ENCODE measurements at regions not wholly inside any gene's neighbourhood (a gene's known extent, or its start where the extent isn't known, plus 50 kb on each side); places are given as distances from the start of the nearest gene placed in this dataset.
"Not testable (repeated sequence)": the region's sequence is repeated elsewhere in the genome, so short reads cannot be mapped to it uniquely, and the experiment has no call there.

DNA sequence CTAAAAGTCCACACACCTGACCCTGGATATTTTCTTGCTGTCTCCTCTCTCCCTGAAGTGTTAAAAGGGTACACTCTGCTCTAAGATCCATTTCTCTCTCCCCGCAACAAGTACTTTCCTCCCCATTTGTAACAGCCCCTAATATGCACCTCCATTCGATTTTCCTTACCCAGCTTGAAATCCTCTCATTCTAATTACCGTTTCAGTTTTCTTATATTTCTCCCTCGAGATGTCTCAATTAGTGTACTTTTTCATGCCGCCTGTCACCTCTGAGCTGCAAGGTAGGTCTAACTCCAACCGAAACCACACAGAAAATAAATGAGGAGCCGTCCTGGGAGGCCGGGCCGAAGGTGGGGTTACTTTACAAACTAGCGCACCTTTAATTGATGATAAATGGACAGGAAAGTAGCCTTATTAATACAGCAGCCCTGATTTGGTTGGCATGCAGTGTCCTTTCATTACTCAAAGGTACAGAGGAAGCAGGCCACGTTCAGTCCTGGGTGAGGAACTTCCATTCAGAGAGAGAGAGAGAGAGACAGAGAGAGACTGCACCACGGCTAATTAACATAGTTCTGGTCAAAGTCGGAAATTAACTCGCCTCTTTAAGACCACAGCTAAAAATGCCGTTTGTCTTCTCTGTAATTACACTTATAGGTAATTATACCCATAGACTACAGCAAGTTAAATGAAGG, 319.9 kb downstream of the ARRDC4 start:
- Mint-ChIP-seq H3K4me1 (ENCODE audit: low read depth) (no peaks in the 10 kb centered on the region), H3K27ac (no peak overlapping the region), H3K27me3 (ENCODE audit: low read depth) (no peaks in the 10 kb centered on the region), H3K9me3 (no peaks in the 10 kb centered on the region), H3K4me3 (no peak overlapping the region), H3K36me3 (ENCODE audit: low read depth) (no peaks in the 10 kb centered on the region)

DNA sequence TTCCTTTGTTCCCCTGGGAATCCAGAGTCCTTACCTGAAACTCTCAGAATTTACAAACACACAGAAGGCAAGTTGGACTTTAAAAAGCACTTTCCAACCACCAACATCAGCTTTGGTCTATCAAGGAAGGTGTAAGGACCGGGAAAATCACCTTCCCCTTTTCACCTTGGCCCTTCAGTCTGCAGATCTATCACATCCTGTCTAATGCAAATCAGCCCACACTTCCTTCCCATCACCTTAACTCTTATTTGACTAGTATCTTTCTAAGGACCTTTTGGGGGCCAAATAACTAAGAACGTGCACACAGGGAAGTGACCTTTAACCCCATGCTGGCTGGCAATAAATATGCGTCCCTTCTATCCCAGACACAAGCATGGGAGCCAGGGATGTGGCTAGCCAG, 320.6 kb downstream of the ARRDC4 start:
- Mint-ChIP-seq H3K9me3 (no peaks in the 10 kb centered on the region), H3K27ac (no peak overlapping the region), H3K4me3 (no peak overlapping the region), H3K4me1 (ENCODE audit: low read depth) (no peaks in the 10 kb centered on the region), H3K36me3 (ENCODE audit: low read depth) (no peaks in the 10 kb centered on the region), H3K27me3 (ENCODE audit: low read depth) (no peaks in the 10 kb centered on the region)

DNA sequence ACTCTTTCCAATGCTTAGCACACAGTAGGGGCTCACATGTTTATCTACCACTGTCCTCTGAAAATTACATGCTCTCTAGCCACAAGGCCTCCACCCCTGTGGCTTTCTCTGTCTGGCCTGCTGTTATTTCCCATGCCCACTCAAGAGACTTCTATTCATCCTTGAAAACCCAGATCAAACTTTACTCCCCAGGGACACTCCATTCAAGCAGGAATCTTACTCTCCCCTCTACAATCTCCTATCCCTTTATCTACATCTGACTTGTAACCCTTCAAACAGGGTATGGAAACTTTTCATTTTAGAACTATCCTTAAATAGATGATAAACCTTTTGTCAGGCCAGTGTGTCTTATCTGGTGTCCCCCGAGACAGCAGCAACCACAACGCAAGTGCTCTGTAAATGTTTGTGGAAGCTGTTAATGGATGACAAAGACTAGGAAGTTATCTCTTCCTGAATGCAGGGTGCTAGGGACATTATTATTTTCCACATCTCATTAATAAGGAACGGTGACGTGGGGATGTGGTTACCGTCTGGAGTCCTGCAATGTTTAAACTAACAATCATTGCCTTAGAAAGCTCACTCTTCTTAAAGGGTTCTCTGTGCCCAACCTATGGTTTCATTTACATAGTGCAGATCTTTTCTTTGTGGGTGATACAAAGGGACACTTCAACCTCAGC, 322.3 kb downstream of the ARRDC4 start:
- Mint-ChIP-seq H3K27me3 (ENCODE audit: low read depth) (no peaks in the 10 kb centered on the region), H3K27ac (no peak overlapping the region), H3K4me3 (no peak overlapping the region), H3K36me3 (ENCODE audit: low read depth) (no peaks in the 10 kb centered on the region), H3K4me1 (ENCODE audit: low read depth) (no peaks in the 10 kb centered on the region), H3K9me3 (no peaks in the 10 kb centered on the region)

DNA sequence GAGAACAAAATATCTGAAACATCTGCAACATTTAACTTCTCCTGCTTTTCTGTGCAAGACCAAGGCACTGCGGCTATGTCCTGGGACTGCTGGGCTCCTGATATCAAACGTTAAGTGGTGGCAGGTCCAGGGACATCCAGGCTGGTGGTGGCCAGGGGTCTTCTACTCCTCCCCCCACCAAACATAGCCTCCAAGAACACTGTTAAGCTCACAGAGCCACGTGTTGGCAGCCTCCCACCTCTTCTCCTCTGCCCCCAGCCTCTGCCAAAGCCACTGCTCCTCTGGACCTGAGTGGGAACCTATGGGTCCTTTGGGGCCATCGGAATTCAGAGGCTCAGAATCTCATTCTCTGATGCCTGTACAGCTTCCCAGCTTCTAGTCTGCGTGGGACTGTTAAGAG, 325.7 kb downstream of the ARRDC4 start:
- peaks cover 4% of the 10 kb centered on the region for H3K27me3 Mint-ChIP-seq (ENCODE audit: low read depth)
- H3K36me3 Mint-ChIP-seq (ENCODE audit: low read depth): no peaks in the 10 kb centered on the region
- H3K9me3 Mint-ChIP-seq: no peaks in the 10 kb centered on the region
- no peak overlapping the region for H3K27ac Mint-ChIP-seq
- H3K4me1 Mint-ChIP-seq (ENCODE audit: low read depth): no peaks in the 10 kb centered on the region
- no peak overlapping the region for H3K4me3 Mint-ChIP-seq

DNA sequence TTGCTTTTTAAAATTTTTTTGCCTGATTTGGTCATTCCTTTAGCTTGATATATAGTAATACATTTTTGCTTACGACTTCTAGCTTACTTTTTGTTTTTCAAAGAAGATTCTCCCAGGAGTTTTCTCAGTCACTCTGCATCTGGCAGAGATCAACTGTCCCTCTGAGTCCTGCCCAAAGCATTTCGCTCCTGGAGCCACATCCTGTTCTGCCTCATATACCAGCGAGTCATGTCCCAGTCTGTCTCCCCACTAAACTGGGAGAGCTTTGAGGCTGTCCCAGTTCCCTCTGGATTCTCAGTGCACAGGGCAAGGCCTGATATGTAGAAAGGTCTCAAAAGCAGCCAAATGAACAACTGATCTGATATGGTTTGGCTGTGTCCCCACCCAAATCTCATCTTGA, 326.3 kb downstream of the ARRDC4 start:
- H3K27ac Mint-ChIP-seq: no peak overlapping the region
- peaks cover 4% of the 10 kb centered on the region for H3K27me3 Mint-ChIP-seq (ENCODE audit: low read depth)
- H3K4me1 Mint-ChIP-seq (ENCODE audit: low read depth): no peaks in the 10 kb centered on the region
- no peaks in the 10 kb centered on the region for H3K9me3 Mint-ChIP-seq
- H3K36me3 Mint-ChIP-seq (ENCODE audit: low read depth): no peaks in the 10 kb centered on the region
- no peak overlapping the region for H3K4me3 Mint-ChIP-seq

DNA sequence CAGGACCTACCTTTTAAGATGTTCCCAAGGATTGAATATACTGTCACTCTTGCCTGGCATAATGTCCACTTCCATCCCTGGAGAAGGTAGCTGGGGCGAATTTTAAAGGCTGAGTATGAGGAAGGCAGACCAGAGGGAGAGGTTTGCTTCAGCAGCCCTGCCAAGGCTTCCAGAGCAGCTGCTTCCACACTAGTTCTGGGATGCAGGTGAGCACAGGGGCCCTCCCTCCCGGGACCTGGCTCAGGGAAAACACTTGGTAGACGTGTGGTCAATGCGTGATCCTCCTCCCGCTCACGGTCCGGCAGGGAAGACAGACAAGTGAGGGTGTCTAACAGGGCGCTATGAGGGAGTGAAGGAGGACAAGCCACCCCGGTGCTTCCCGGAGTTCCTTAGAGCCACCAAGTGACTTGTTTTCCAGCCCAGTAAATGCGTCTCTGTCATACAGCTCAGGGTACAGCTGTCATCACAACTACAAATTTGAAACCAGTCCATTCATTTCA, 327.6 kb downstream of the ARRDC4 start:
- Mint-ChIP-seq H3K4me1 (ENCODE audit: low read depth) (no peaks in the 10 kb centered on the region), H3K4me3 (no peak overlapping the region), H3K27ac (no peak overlapping the region), H3K9me3 (no peaks in the 10 kb centered on the region), H3K36me3 (ENCODE audit: low read depth) (no peaks in the 10 kb centered on the region), H3K27me3 (ENCODE audit: low read depth) (peaks cover 4% of the 10 kb centered on the region)

DNA sequence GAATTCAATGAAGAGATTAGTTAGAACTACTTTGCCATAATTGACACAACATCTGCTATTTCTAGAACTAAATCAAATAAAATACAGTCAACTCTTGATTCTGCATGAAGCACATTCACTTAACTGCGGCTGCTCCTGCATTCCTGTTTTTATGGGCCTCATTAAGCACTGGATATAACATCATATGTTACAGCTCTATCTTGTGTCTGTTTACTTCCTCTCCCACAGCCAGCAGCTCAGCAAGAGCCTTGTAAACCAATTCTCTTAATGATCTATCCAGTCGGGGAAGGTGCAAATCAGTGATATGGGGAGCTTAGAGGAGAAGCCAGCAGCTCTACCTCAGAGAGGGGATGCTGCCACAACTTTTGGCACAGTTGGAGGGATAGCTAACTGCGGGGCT, 329.2 kb downstream of the ARRDC4 start:
- H3K4me3 Mint-ChIP-seq: no peak overlapping the region
- H3K9me3 Mint-ChIP-seq: no peaks in the 10 kb centered on the region
- no peaks in the 10 kb centered on the region for H3K4me1 Mint-ChIP-seq (ENCODE audit: low read depth)
- H3K36me3 Mint-ChIP-seq (ENCODE audit: low read depth): no peaks in the 10 kb centered on the region
- H3K27me3 Mint-ChIP-seq (ENCODE audit: low read depth): peaks cover 15% of the 10 kb centered on the region
- H3K27ac Mint-ChIP-seq: no peak overlapping the region

DNA sequence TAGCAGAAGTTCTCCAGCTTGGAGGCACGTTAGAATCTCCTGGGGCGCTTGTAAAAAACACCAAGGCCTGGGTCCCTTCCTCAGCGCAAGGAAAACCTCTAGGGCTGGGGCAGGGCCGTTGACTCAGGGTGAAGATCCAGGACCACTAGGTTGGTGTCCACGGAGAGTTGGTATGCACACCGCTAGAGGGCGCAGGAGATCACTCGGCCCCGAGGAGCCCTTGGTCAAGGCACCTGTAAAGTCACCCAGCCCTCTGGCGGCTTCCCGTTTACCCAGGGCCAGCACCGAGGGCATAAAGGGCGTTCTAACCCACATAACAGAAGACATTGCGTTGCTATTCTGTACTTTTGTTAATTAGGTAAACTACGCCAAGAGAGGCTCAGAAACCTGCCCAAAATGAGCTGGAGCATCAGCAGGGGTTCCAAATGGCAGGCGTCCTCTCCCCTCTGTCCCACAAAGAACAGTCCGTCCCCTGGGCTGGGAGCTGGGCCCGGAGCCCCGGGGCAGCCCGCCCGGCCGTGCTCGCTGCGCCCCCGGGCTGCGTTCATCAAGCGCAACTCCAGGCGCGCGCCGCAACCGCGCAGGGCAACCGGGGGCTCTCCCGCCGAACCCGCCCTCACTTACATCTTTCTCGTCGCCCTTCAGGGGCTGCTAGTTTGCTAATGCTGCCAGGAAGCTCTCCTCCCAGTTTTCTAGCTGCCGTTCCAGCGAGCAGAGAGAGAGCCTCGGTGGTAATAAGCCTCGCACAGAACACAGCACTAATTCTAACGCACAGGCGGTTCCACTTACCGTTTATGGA, 332.1 kb downstream of the ARRDC4 start:
- H3K4me3 Mint-ChIP-seq: no peak overlapping the region
- no peaks in the 10 kb centered on the region for H3K4me1 Mint-ChIP-seq (ENCODE audit: low read depth)
- H3K36me3 Mint-ChIP-seq (ENCODE audit: low read depth): no peaks in the 10 kb centered on the region
- peaks cover 15% of the 10 kb centered on the region for H3K27me3 Mint-ChIP-seq (ENCODE audit: low read depth)
- no peak overlapping the region for H3K27ac Mint-ChIP-seq
- H3K9me3 Mint-ChIP-seq: no peaks in the 10 kb centered on the region

DNA sequence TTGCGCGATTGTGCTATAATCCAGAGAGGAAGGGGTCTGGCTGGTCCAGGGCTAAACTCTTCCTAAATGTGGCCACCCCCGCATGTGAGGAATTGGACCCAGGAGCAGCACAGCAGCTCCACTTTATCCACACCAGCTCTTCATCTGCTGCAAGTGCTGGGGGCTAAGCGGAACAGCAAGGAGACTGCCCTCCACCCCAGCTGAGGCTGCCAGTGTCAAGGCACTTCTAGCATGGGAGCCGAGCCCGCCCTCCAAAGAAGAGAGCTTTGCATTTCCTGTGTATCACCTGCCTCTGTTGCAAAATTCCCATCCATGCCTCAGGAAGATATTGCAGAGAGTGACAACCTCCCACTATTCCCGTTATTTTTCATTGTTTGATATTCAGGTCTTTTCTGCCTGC, 333.6 kb downstream of the ARRDC4 start:
- Mint-ChIP-seq H3K4me1 (ENCODE audit: low read depth) (no peaks in the 10 kb centered on the region), H3K36me3 (ENCODE audit: low read depth) (no peaks in the 10 kb centered on the region), H3K4me3 (no peak overlapping the region)

DNA sequence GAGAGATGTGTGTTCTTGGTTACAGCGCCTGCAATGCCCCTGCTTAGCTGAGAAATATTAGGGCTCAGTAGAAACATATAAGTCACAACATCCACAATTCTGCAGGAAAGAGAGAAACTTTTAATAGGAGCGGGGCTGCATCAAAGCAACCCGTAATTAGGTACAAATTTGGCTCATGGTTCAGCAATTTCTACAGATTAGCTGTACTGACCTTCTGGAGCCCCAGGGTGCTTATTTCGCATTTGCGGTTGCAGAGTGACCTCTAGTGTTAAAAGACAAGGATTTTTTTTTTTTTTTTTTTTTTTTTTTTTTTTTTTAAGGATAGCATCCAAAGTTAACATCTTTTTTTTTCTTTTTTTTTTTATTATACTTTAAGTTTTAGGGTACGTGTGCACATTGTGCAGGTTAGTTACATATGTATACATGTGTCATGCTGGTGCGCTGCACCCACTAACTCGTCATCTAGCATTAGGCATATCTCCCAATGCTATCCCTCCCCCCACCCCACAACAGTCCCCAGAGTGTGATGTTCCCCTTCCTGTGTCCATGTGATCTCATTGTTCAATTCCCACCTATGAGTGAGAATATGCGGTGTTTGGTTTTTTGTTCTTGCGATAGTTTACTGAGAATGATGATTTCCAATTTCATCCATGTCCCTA, 334.7 kb downstream of the ARRDC4 start:
- not testable (repeated sequence) for H3K4me1 Mint-ChIP-seq (ENCODE audit: low read depth); H3K9me3 Mint-ChIP-seq; H3K36me3 Mint-ChIP-seq (ENCODE audit: low read depth); H3K4me3 Mint-ChIP-seq; H3K27ac Mint-ChIP-seq
- peaks cover 11% of the 10 kb centered on the region for H3K27me3 Mint-ChIP-seq (ENCODE audit: low read depth)

More for the DNA sequence above, 333.6 kb downstream of the ARRDC4 start:
- no peaks in the 10 kb centered on the region for H3K9me3 Mint-ChIP-seq
- H3K27me3 Mint-ChIP-seq (ENCODE audit: low read depth): peaks cover 11% of the 10 kb centered on the region
- H3K27ac Mint-ChIP-seq: no peak overlapping the region

DNA sequence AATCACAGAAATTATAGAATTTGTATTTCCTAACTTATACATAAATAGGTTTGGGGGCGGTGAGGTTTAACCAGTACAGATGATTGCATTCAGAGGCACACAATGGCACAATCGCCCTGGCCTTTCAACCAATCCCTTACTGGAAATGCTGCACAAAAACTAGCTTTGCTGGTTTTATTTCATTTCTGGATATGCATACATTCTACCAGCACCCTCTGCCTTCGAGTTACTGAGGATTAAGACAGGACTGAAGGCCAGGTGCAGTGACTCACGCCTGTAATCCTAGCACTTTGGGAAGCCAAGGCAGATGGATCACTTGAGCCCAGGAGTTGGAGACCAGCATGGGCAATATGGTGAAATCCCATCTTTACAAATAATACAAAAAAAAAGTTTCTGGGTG, 336.1 kb downstream of the ARRDC4 start:
- no peak overlapping the region for H3K4me3 Mint-ChIP-seq
- H3K27ac Mint-ChIP-seq: no peak overlapping the region
- H3K9me3 Mint-ChIP-seq: no peaks in the 10 kb centered on the region
- H3K27me3 Mint-ChIP-seq (ENCODE audit: low read depth): peaks cover 11% of the 10 kb centered on the region
- no peaks in the 10 kb centered on the region for H3K36me3 Mint-ChIP-seq (ENCODE audit: low read depth)
- no peaks in the 10 kb centered on the region for H3K4me1 Mint-ChIP-seq (ENCODE audit: low read depth)

DNA sequence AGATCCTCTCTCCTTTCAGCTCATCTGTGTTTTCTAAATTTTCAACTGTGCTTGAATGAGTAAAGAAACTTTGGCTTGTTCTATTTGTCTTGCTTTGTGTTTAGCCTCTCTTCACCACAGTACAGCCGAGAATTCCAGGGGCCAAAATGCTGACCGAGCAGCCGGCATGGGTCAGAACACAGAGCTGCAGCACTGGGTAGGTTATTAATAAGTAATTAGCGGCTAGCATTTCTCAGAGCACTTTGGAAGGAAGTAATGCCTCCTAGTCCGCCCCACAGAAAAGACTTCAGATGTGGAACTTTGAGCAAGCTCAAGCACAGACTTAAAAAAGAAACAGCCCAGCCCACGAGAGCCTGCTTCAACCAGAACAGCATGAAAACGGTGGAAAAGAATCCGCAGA, 343.9 kb downstream of the ARRDC4 start:
- Mint-ChIP-seq H3K4me1 (ENCODE audit: low read depth) (no peaks in the 10 kb centered on the region), H3K27me3 (ENCODE audit: low read depth) (peaks cover 3% of the 10 kb centered on the region), H3K4me3 (no peak overlapping the region), H3K9me3 (no peaks in the 10 kb centered on the region), H3K36me3 (ENCODE audit: low read depth) (no peaks in the 10 kb centered on the region), H3K27ac (no peak overlapping the region)

DNA sequence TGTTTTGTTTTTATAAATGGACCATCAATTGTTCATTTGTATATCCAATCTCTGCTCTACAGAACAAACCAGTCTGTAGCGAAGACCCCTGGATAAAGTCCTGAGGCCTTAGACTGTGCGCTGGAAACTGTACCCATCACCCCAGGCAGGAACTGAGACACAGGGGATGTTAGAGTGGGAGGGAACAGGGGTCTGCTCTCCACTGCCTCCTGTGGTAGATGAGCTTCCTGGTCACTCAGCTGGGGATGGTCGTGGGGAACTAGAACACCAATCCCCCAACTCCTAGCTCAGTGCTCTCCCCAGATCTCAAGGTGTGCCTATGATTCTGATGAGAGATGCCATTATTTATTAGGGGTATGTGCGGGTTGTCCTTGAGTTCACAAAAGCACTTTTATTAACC, 340.2 kb upstream of the IGF1R start:
- no peaks in the 10 kb centered on the region for H3K36me3 Mint-ChIP-seq (ENCODE audit: low read depth)
- H3K4me1 Mint-ChIP-seq (ENCODE audit: low read depth): peaks cover 2% of the 10 kb centered on the region
- no peak overlapping the region for H3K4me3 Mint-ChIP-seq
- no peaks in the 10 kb centered on the region for H3K9me3 Mint-ChIP-seq
- no peak overlapping the region for H3K27ac Mint-ChIP-seq
- H3K27me3 Mint-ChIP-seq (ENCODE audit: low read depth): peaks cover 6% of the 10 kb centered on the region

DNA sequence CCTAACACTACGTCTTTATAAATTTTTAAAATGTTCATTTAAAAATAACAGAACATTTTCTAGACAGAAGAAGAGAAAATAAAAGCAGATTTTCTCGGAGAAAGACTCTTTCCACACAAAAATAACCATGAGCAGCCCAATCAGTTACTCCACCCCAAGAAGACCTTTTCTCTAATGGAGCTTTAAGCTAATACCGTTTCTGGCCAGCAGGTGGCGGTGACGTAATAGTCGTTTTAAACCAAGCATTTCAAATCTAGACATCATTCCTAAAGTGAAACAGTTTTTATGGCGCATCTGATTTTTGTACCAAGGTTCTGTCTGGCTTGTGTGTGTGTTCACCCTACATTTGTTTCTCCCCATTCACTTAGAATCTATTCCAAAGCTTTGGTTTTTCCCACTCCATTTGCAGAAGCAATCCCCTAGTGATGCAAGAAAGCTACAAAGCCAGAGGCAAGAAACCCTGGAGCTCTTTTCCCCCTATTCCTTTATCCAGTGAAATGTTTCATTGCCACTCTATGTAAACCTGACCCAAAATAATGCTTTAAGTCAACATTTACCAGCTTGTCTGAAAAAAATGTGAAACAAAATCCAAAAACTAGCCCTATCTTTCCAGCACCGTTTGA, 336.7 kb upstream of the IGF1R start:
- H3K27me3 Mint-ChIP-seq (ENCODE audit: low read depth): peaks cover 10% of the 10 kb centered on the region
- H3K4me3 Mint-ChIP-seq: no peak overlapping the region
- no peak overlapping the region for H3K27ac Mint-ChIP-seq
- no peaks in the 10 kb centered on the region for H3K9me3 Mint-ChIP-seq
- H3K36me3 Mint-ChIP-seq (ENCODE audit: low read depth): no peaks in the 10 kb centered on the region
- H3K4me1 Mint-ChIP-seq (ENCODE audit: low read depth): peaks cover 2% of the 10 kb centered on the region

Measured in T-helper 1 cell treated with Interleukin-12 subunit alpha and Interleukin-12 subunit beta and Interleukin-4 antibody, amounts not matched to agents 30 μg/mL and 1 μg/mL, for 36 hours (primary cell).